Esophagus mucosa (tissue), 1 donor: ENCODE measurements at regions not wholly inside any gene's neighbourhood (a gene's known extent, or its start where the extent isn't known, plus 50 kb on each side); places are given as distances from the start of the nearest gene placed in this dataset.
"Not testable (repeated sequence)": the region's sequence is repeated elsewhere in the genome, so short reads cannot be mapped to it uniquely, and the experiment has no call there.

Experiments used
- ATAC-seq: fragments of 200-7000 bp; cut with Tn5 transposase; one replicate; pipeline ENCODE4 v1.9.1; 2020
- donor health status: DM: yes; HTN: yes; CAD: no.

GRCh38 chr15:84550503-84550902 lies 50.3 kb upstream of the ZSCAN2 start:
- not testable (repeated sequence) for ATAC-seq
